HUES64 (cell line): ENCODE measurements at regions not wholly inside any gene's neighbourhood (a gene's known extent, or its start where the extent isn't known, plus 50 kb on each side); places are given as distances from the start of the nearest gene placed in this dataset.

Experiments used
- H3K27ac ChIP-seq: 2 replicates; pipeline ENCODE4 v1.7.0; 2013; ENCODE audit warnings: low read depth, low read length, inconsistent platforms
- H3K27me3 ChIP-seq: 2 replicates; pipeline ENCODE4 v1.6.1; 2013; ENCODE audit warnings: mild to moderate bottlenecking, low read length; ENCODE audit not compliant: insufficient read depth
- H3K36me3 ChIP-seq: 2 replicates; pipeline ENCODE4 v1.6.1; 2013; ENCODE audit warnings: mild to moderate bottlenecking, low read length; ENCODE audit not compliant: insufficient read depth
- H3K4me1 ChIP-seq: 2 replicates; pipeline ENCODE4 v1.6.1; 2013; ENCODE audit warnings: mild to moderate bottlenecking, low read length, moderate library complexity; ENCODE audit not compliant: insufficient read depth
- H3K4me3 ChIP-seq: 2 replicates; pipeline ENCODE4 v1.5.1; 2013; ENCODE audit warnings: mild to moderate bottlenecking, low read length, moderate library complexity
- H3K9ac ChIP-seq: 2 replicates; pipeline ENCODE4 v1.6.1; 2013; ENCODE audit warnings: mild to moderate bottlenecking, low read depth, low read length
- H3K9me3 ChIP-seq: 2 replicates; pipeline ENCODE4 v1.6.1; 2013; ENCODE audit warnings: low read depth, low read length; ENCODE audit not compliant: insufficient read depth
- WGBS: fragments of 150-250, 120-280 bp; methylation state at CpG from one replicate; pipeline ENCODE4 v1.1.7; 2013; ENCODE audit warnings: missing lambda C conversion rate; 5-methylcytosine and 5-hydroxymethylcytosine counted together

GRCh38 chr5:74067748-74068541 is 441.9 kb downstream of the ARHGEF28 start:
- H3K4me3 ChIP-seq = no peak overlapping the region
- WGBS = 92% methylated on average over 3 of the region's 5 CpGs
- no peaks in the 10 kb centered on the region for H3K4me1 ChIP-seq
- no peaks in the 10 kb centered on the region for H3K9me3 ChIP-seq
- H3K27me3 ChIP-seq = no peaks in the 10 kb centered on the region
- no peak overlapping the region for H3K27ac ChIP-seq
- no peak overlapping the region for H3K9ac ChIP-seq
- no peaks in the 10 kb centered on the region for H3K36me3 ChIP-seq

- Histone ChIP-seq H3K27me3 (no peaks in the 10 kb centered on the region), H3K4me1 (no peaks in the 10 kb centered on the region), H3K4me3 (no peak overlapping the region), H3K36me3 (no peaks in the 10 kb centered on the region), H3K9me3 (no peaks in the 10 kb centered on the region), H3K9ac (no peak overlapping the region), H3K27ac (no peak overlapping the region)
- WGBS = 100% methylated on average over 2 of the region's 3 CpGs
These were observed 438.9 kb downstream of the ARHGEF28 start for GRCh38 chr5:74064911-74065310.

- Histone ChIP-seq H3K27ac (no peak overlapping the region), H3K9ac (no peak overlapping the region), H3K4me3 (no peak overlapping the region), H3K27me3 (no peaks in the 10 kb centered on the region), H3K4me1 (no peaks in the 10 kb centered on the region), H3K9me3 (no peaks in the 10 kb centered on the region), H3K36me3 (no peaks in the 10 kb centered on the region)
These were observed 438.2 kb downstream of the ARHGEF28 start for GRCh38 chr5:74064225-74064624.

- WGBS = 95% methylated on average over 3 of the region's 3 CpGs
- Histone ChIP-seq H3K27ac (no peak overlapping the region), H3K4me3 (no peak overlapping the region), H3K36me3 (no peaks in the 10 kb centered on the region), H3K9me3 (no peaks in the 10 kb centered on the region), H3K9ac (no peak overlapping the region), H3K27me3 (no peaks in the 10 kb centered on the region), H3K4me1 (no peaks in the 10 kb centered on the region)
These were observed 437.8 kb downstream of the ARHGEF28 start for GRCh38 chr5:74063821-74064220.

- H3K9ac ChIP-seq = no peak overlapping the region
- H3K27ac ChIP-seq = no peak overlapping the region
- no peaks in the 10 kb centered on the region for H3K27me3 ChIP-seq
- H3K9me3 ChIP-seq = no peaks in the 10 kb centered on the region
- no peaks in the 10 kb centered on the region for H3K36me3 ChIP-seq
- no peaks in the 10 kb centered on the region for H3K4me1 ChIP-seq
- no peak overlapping the region for H3K4me3 ChIP-seq
- WGBS = 97% methylated on average over 3 of the region's 4 CpGs
These were observed 437.4 kb downstream of the ARHGEF28 start for GRCh38 chr5:74063346-74063745.

GRCh38 chr5:74061292-74061691 is 435.3 kb downstream of the ARHGEF28 start:
- no peaks in the 10 kb centered on the region for H3K27me3 ChIP-seq
- H3K36me3 ChIP-seq = no peaks in the 10 kb centered on the region
- no peak overlapping the region for H3K9ac ChIP-seq
- WGBS = 88% methylated on average over 1 of the region's 1 CpG
- H3K4me3 ChIP-seq = no peak overlapping the region
- H3K27ac ChIP-seq = no peak overlapping the region
- H3K9me3 ChIP-seq = no peaks in the 10 kb centered on the region
- no peaks in the 10 kb centered on the region for H3K4me1 ChIP-seq

- H3K4me1 ChIP-seq = peaks cover 10% of the 10 kb centered on the region; the same call in 1 of the 2 replicates
- 90% methylated on average over 1 of the region's 1 CpG for WGBS
- no peaks in the 10 kb centered on the region for H3K27me3 ChIP-seq
- H3K9me3 ChIP-seq = no peaks in the 10 kb centered on the region
- no peaks in the 10 kb centered on the region for H3K36me3 ChIP-seq
- H3K27ac ChIP-seq = no peak overlapping the region
- no peak overlapping the region for H3K9ac ChIP-seq
- H3K4me3 ChIP-seq = no peak overlapping the region
These were observed 433.7 kb downstream of the ARHGEF28 start for GRCh38 chr5:74059706-74060105.

GRCh38 chr5:74056789-74057164 is 430.8 kb downstream of the ARHGEF28 start:
- no peaks in the 10 kb centered on the region for H3K9me3 ChIP-seq
- no peaks in the 10 kb centered on the region for H3K27me3 ChIP-seq
- H3K9ac ChIP-seq = no peak overlapping the region
- peaks cover 15% of the 10 kb centered on the region; the same call in 1 of the 2 replicates for H3K4me1 ChIP-seq
- no peaks in the 10 kb centered on the region for H3K36me3 ChIP-seq
- no peak overlapping the region for H3K4me3 ChIP-seq
- no peak overlapping the region for H3K27ac ChIP-seq

GRCh38 chr5:74056107-74056788 is 430.3 kb downstream of the ARHGEF28 start:
- 89% methylated on average over 7 of the region's 7 CpGs for whole genome bisulfite sequencing
- no peak overlapping the region for H3K27ac ChIP-seq

GRCh38 chr5:74055486-74056106 is 429.6 kb downstream of the ARHGEF28 start:
- WGBS = 88% methylated on average over 6 of the region's 7 CpGs
- Histone ChIP-seq H3K9ac (no peak overlapping the region), H3K27ac (no peak overlapping the region), H3K36me3 (no peaks in the 10 kb centered on the region), H3K27me3 (no peaks in the 10 kb centered on the region), H3K9me3 (no peaks in the 10 kb centered on the region), H3K4me1 (peaks cover 15% of the 10 kb centered on the region; the same call in 1 of the 2 replicates), H3K4me3 (no peak overlapping the region)

More at GRCh38 chr5:74056107-74056788, 430.3 kb downstream of the ARHGEF28 start:
- Histone ChIP-seq H3K4me1 (peaks cover 15% of the 10 kb centered on the region; the same call in 1 of the 2 replicates), H3K4me3 (no peak overlapping the region), H3K27me3 (no peaks in the 10 kb centered on the region), H3K36me3 (no peaks in the 10 kb centered on the region), H3K9me3 (no peaks in the 10 kb centered on the region), H3K9ac (no peak overlapping the region)

- WGBS = 89% methylated on average over 5 of the region's 5 CpGs
- H3K4me3 ChIP-seq = no peak overlapping the region
- peaks cover 15% of the 10 kb centered on the region; the same call in 1 of the 2 replicates for H3K4me1 ChIP-seq
- no peaks in the 10 kb centered on the region for H3K27me3 ChIP-seq
- no peaks in the 10 kb centered on the region for H3K36me3 ChIP-seq
- no peak overlapping the region for H3K27ac ChIP-seq
- H3K9me3 ChIP-seq = no peaks in the 10 kb centered on the region
- no peak overlapping the region for H3K9ac ChIP-seq
These were observed 428.8 kb downstream of the ARHGEF28 start for GRCh38 chr5:74054641-74055421.
